ENCODE measurements at regions not wholly inside any gene's neighbourhood (a gene's known extent, or its start where the extent isn't known, plus 50 kb on each side); places are given as distances from the start of the nearest gene placed in this dataset.
A peak's percentile ranks its signal among the peaks of the same experiment; 100 is the strongest.
"Not testable (repeated sequence)": the region's sequence is repeated elsewhere in the genome, so short reads cannot be mapped to it uniquely, and the experiment has no call there.

GRCh38 chr2:43068041-43068533 lies 158.3 kb downstream of the ZFP36L2 start:
- Histone ChIP-seq H3K27ac (peak overlapping the region; percentile 46), H3K4me3 (no peak overlapping the region), H3K27me3 (replicated peaks) (no peaks in the 10 kb centered on the region), H3K9me3 (replicated peaks) (no peaks in the 10 kb centered on the region), H3K36me3 (no peaks in the 10 kb centered on the region), H3K4me1 (replicated peaks) (peaks cover 28% of the 10 kb centered on the region)
- DNase-seq (ENCODE audit: low read depth in 1 of 2, low spot score in 2 of 2) = no peak

- DNase-seq (ENCODE audit: low read depth in 1 of 2, low spot score in 2 of 2) = no peak
- no peaks in the 10 kb centered on the region for H3K9me3 ChIP-seq (replicated peaks)
Measured at GRCh38 chr2:43067254-43068040, 159.0 kb downstream of the ZFP36L2 start.

DNA sequence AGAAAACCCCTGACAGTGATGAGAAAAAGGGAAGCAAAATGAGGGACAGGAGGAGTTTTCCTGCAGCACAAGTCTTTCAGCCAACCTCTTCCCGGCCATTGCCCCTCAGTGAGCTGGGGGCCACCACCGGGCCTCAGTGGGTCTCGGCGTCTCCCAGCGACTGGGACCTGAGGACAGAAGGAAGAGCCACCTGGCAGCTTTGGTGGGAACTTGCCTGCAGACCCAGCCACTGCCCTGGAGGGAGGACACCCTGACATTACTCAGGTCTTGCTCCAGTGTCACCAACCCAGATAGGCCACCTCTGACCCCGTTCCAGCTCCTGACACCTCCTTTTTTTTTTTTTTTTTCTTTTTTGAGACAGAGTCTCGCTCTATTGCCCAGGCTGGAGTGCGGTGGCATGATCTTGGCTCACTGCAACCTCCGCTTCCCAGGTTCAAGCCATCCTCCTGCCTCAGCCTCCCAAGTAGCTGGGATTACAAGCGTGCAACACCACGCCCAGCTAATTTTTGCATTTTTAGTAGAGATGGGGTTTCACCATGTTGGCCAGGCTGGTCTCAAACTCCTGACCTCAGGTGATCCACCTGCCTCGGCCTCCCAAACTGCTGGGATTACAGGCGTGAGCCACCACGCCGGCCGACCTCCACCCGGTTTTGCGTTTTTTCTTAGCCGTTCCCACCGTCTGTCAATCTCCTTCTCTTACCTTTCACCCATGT lies 159.7 kb downstream of the ZFP36L2 start:
- not testable (repeated sequence) for H3K36me3 ChIP-seq; DNase-seq (ENCODE audit: low read depth in 1 of 2, low spot score in 2 of 2); H3K4me3 ChIP-seq; H3K27ac ChIP-seq; H3K9me3 ChIP-seq (replicated peaks); H3K27me3 ChIP-seq (replicated peaks)
- peaks cover 26% of the 10 kb centered on the region for H3K4me1 ChIP-seq (replicated peaks)

More at GRCh38 chr2:43067254-43068040, 159.0 kb downstream of the ZFP36L2 start:
- Histone ChIP-seq H3K36me3 (no peaks in the 10 kb centered on the region), H3K27me3 (replicated peaks) (no peaks in the 10 kb centered on the region), H3K4me1 (replicated peaks) (peaks cover 26% of the 10 kb centered on the region), H3K4me3 (no peak overlapping the region), H3K27ac (no peak overlapping the region)

- Histone ChIP-seq H3K4me3 (no peak overlapping the region), H3K27ac (no peak overlapping the region), H3K4me1 (replicated peaks) (peaks cover 26% of the 10 kb centered on the region), H3K9me3 (replicated peaks) (no peaks in the 10 kb centered on the region), H3K36me3 (no peaks in the 10 kb centered on the region), H3K27me3 (replicated peaks) (no peaks in the 10 kb centered on the region)
- no peak for DNase-seq (ENCODE audit: low read depth in 1 of 2, low spot score in 2 of 2)
Measured at GRCh38 chr2:43065871-43066270, 160.5 kb downstream of the ZFP36L2 start.

DNA sequence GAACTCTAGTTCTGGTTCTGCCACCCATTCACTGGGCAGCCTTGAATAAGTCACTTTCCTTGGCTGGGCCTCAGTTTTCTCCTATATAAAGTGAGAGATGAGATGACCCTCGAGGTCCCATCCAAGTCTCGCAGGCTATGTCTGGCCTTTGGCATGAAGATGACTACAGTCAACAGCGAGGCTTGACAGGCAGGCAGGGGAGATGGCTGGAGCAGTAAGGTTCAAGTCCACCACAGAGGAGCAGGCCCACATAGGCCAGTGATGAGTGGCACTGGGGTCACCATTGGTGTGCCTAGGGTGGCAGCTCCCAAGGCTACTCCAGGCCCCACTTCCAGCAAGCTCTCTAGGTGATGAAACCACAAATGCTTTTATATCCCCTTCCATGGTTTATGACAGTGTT lies 161.4 kb downstream of the ZFP36L2 start:
- Histone ChIP-seq H3K4me3 (no peak overlapping the region), H3K9me3 (replicated peaks) (no peaks in the 10 kb centered on the region), H3K36me3 (no peaks in the 10 kb centered on the region), H3K4me1 (replicated peaks) (peaks cover 22% of the 10 kb centered on the region), H3K27me3 (replicated peaks) (no peaks in the 10 kb centered on the region), H3K27ac (no peak overlapping the region)
- no peak for DNase-seq (ENCODE audit: low read depth in 1 of 2, low spot score in 2 of 2)

- H3K4me1 ChIP-seq (replicated peaks) = peaks cover 13% of the 10 kb centered on the region
- not testable (repeated sequence) for H3K4me3 ChIP-seq; DNase-seq (ENCODE audit: low read depth in 1 of 2, low spot score in 2 of 2); H3K9me3 ChIP-seq (replicated peaks); H3K36me3 ChIP-seq; H3K27me3 ChIP-seq (replicated peaks); H3K27ac ChIP-seq
Measured at GRCh38 chr2:43063096-43063495, 163.3 kb downstream of the ZFP36L2 start.

DNA sequence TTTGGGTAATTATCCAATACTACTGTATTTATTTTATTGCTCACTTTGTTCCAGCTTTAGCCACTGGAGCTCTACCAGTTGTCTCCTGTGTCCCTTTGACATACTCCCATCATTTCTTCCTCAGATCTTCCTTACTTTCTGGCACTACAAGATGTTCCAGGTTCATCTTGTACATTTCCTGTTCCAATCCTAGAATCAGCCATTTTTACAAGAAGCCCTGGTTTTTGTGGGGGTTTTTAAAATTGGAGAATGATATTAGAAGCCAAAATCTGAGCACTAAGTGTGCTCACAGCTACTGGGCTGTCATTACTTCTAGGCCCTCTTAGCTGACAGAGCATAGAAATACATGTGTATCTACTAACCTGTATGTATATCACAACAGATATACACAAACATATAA lies 164.3 kb downstream of the ZFP36L2 start:
- DNase-seq (ENCODE audit: low read depth in 1 of 2, low spot score in 2 of 2) = no peak
- Histone ChIP-seq H3K27ac (no peak overlapping the region), H3K4me1 (replicated peaks) (peaks cover 10% of the 10 kb centered on the region), H3K4me3 (no peak overlapping the region), H3K36me3 (no peaks in the 10 kb centered on the region), H3K27me3 (replicated peaks) (no peaks in the 10 kb centered on the region), H3K9me3 (replicated peaks) (no peaks in the 10 kb centered on the region)

DNA sequence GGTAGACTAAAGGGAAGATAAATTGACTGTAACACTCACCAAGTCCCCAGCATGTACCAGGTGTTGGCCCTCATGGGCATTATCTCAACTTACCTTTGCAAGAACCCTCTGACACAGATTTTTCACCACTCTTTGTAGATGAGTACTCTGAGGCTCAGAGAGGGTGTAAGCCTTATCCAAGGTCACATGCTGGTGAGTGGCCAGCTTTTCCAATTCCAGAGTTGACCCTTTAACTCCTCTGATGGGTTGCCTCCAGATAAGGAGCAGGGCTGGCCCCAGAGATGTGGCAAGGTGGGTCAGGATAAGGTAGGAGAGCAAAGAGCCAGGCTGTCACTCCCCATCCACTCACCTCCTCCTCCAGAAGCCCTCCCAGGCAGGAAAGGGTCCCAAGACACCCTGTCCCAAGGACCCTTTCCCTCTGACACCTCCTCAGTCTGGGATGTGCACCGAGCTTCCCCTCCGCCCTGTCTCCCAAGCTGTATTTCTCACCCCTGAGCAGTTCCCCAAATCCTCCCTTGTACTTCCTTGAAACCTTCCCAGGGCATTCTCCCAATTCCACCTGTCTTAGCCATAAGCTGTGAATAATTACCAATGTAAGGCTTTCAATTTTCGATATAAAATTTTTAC lies 165.9 kb downstream of the ZFP36L2 start:
- Histone ChIP-seq H3K4me3 (no peak overlapping the region), H3K27me3 (replicated peaks) (no peaks in the 10 kb centered on the region), H3K9me3 (replicated peaks) (no peaks in the 10 kb centered on the region), H3K36me3 (no peaks in the 10 kb centered on the region), H3K4me1 (replicated peaks) (peaks cover 10% of the 10 kb centered on the region), H3K27ac (no peak overlapping the region)
- DNase-seq (ENCODE audit: low read depth in 1 of 2, low spot score in 2 of 2) = no peak

DNA sequence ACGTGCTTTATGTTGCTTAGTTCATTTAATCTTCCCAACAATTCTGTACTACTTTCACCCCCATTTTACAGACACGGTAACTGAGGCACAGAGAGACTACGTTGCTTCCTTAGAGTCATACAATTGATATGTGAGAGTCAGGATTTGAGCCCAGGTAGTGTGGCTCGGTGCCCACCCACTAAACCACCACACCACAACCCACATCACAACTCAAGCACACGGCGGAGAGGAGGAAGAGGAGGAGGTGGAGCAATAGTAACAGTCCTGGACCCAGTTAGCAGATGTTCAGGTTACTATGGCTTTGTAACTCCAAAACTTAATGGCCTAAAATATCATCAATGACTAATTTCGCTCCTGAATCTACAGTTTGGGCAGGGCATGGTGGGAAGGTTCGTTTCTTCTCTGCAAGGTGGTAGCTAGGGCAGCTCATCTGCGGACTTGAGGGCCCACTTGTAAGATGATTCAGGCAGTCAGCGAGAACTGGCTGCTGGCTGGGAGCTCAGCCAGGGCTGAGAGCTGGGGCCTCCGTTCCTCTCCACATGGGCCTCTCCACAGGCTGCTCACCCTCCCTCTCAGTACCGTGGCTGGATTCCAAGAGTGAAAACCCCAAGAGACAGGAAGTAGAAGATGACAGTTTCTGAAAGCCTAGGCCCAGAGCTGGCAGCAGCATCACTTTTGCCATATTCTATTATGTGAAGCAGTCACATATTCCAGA lies 167.1 kb downstream of the ZFP36L2 start:
- peaks cover 10% of the 10 kb centered on the region for H3K4me1 ChIP-seq (replicated peaks)
- H3K36me3 ChIP-seq = no peaks in the 10 kb centered on the region
- H3K9me3 ChIP-seq (replicated peaks) = no peaks in the 10 kb centered on the region
- DNase-seq (ENCODE audit: low read depth in 1 of 2, low spot score in 2 of 2) = peak; percentile 74 to 80
- H3K4me3 ChIP-seq = no peak overlapping the region
- no peak overlapping the region for H3K27ac ChIP-seq
- H3K27me3 ChIP-seq (replicated peaks) = no peaks in the 10 kb centered on the region

GRCh38 chr2:43058726-43059110 lies 167.7 kb downstream of the ZFP36L2 start:
- Histone ChIP-seq H3K36me3 (no peaks in the 10 kb centered on the region), H3K27me3 (replicated peaks) (no peaks in the 10 kb centered on the region), H3K9me3 (replicated peaks) (no peaks in the 10 kb centered on the region), H3K4me1 (replicated peaks) (peaks cover 10% of the 10 kb centered on the region), H3K27ac (no peak overlapping the region), H3K4me3 (no peak overlapping the region)
- no peak for DNase-seq (ENCODE audit: low read depth in 1 of 2, low spot score in 2 of 2)

DNA sequence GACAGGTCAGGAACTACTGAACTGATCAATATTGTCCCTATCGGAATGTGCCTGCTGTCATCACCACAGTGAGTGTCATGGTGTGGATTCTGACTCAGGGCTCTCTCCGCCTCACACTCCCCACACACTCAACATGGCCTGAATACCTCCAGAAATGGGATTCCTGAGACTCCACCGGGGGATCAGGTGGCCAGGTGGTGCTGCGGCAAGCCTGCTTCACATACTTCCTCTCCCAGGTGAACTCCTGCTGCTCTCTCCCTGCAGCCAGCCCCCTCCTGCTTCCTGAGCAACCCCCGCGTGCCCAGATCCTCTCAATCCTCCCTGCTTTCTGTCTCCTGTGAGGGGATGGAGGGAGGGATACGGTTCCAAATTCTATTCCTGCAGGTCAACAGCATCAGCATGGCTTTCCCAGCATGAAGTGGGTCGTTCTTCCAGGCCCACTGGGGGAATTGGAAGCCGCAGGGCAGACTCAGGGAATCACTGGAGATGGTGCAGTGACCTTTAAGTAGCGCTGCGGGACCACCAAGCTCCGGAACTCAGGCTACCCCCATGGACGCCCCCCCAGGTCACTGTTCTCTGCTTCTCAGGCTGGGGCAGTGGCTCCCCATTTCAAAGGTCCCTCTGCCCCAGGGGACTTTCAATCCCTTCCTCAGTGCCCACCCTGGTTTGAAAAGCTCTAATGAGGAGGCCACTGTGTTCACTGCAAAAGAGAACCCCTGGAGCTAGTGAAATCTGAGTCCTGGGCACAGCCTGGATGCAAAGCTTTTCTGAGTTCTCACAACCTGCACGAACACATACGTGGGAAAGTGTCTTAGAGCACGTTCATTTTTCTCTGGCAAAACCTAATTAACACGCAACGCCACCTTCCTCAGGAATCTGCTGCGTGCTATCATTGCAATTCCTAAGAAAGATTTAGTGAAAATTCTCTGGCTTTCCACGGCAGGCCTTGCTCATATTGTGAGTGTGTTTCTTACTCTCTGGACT lies 168.4 kb downstream of the ZFP36L2 start:
- H3K4me1 ChIP-seq (replicated peaks) = peaks cover 10% of the 10 kb centered on the region
- H3K27ac ChIP-seq = no peak overlapping the region
- no peak for DNase-seq (ENCODE audit: low read depth in 1 of 2, low spot score in 2 of 2)
- H3K27me3 ChIP-seq (replicated peaks) = no peaks in the 10 kb centered on the region
- H3K4me3 ChIP-seq = no peak overlapping the region
- H3K9me3 ChIP-seq (replicated peaks) = no peaks in the 10 kb centered on the region
- no peaks in the 10 kb centered on the region for H3K36me3 ChIP-seq

DNA sequence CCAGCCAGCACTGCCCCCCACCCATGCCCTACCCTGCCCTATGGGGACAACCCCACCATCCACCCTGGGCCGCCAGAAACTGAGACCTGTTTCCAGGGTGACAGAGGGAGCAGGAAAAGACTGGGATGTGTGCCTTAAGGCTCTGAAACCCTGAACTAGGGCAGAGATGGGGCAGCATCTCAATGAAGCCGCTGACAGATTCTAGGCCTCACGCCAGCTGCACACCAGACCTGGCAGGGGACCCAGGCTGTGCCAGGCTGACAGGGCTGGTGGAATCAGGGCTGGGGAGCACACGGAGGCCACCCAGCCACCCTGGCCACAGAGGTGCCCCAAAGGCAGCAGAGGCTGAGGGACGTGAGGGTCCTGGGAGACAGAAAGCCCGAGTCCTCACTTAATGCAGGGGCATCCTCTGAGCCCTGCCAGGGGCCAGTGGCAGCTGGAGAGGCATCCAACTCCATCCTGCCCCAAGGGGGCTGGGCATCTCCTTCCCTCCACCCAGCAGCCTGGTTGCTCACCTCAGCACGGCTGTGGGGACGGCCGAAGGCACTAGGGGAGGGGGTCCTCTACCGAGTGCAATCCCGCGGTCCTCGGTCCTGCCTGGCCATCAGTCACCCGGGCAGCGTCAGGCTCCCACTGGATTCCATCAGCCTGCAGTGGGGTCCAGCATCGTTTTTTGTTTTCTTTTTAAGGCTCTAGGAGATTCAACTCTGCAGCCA lies 169.2 kb downstream of the ZFP36L2 start:
- no peak overlapping the region for H3K4me3 ChIP-seq
- no peaks in the 10 kb centered on the region for H3K27me3 ChIP-seq (replicated peaks)
- peaks cover 14% of the 10 kb centered on the region for H3K4me1 ChIP-seq (replicated peaks)
- no peak for DNase-seq (ENCODE audit: low read depth in 1 of 2, low spot score in 2 of 2)
- H3K36me3 ChIP-seq = no peaks in the 10 kb centered on the region
- H3K9me3 ChIP-seq (replicated peaks) = no peaks in the 10 kb centered on the region
- H3K27ac ChIP-seq = no peak overlapping the region
